HEK293 (cell line): ENCODE measurements at regions not wholly inside any gene's neighbourhood (a gene's known extent, or its start where the extent isn't known, plus 50 kb on each side); places are given as distances from the start of the nearest gene placed in this dataset.

Source experiments
- CTCF ChIP-seq: fragments of 450-650 bp; formaldehyde crosslinking; IDR thresholded peaks from 2 replicates; pipeline ENCODE4 v1.5.1; 2016; ENCODE audit warnings: missing biosample characterization, missing genetic modification characterization
- HIC1 ChIP-seq: fragments of 450-650 bp; formaldehyde crosslinking; IDR thresholded peaks from 2 replicates; pipeline ENCODE4 v1.5.1; 2016; ENCODE audit warnings: missing biosample characterization, missing genetic modification characterization
- MYNN ChIP-seq: fragments of 450-650 bp; formaldehyde crosslinking; IDR thresholded peaks from 2 replicates; pipeline ENCODE4 v1.5.1; 2016; ENCODE audit warnings: missing biosample characterization, missing genetic modification characterization, borderline replicate concordance
- YY1 ChIP-seq: fragments of 450-650 bp; formaldehyde crosslinking; IDR thresholded peaks from 2 replicates; pipeline ENCODE4 v1.5.1; 2018; ENCODE audit warnings: missing biosample characterization, missing genetic modification characterization
- ZBTB11 ChIP-seq: fragments of 450-650 bp; formaldehyde crosslinking; conservative IDR thresholded peaks from 2 replicates; pipeline ENCODE4 v1.5.1; 2016; ENCODE audit warnings: low read depth, missing biosample characterization, missing genetic modification characterization
- ZBTB8A ChIP-seq: fragments of 450-650 bp; formaldehyde crosslinking; IDR thresholded peaks from 2 replicates; pipeline ENCODE4 v1.5.1; 2016; ENCODE audit warnings: missing biosample characterization, missing genetic modification characterization
- ZNF112 ChIP-seq: fragments of 450-650 bp; formaldehyde crosslinking; IDR thresholded peaks from 2 replicates; pipeline ENCODE4 v1.5.0; 2017; ENCODE audit warnings: missing biosample characterization, missing genetic modification characterization
- ZNF157 ChIP-seq: fragments of 450-650 bp; formaldehyde crosslinking; IDR thresholded peaks from 2 replicates; pipeline ENCODE4 v1.5.1; 2016; ENCODE audit warnings: missing biosample characterization, missing genetic modification characterization
- ZNF391 ChIP-seq: fragments of 450-650 bp; formaldehyde crosslinking; IDR thresholded peaks from 2 replicates; pipeline ENCODE4 v1.5.1; 2016; ENCODE audit warnings: low read depth, missing biosample characterization, missing genetic modification characterization, borderline replicate concordance
- ZNF521 ChIP-seq: fragments of 450-650 bp; formaldehyde crosslinking; IDR thresholded peaks from 2 replicates; pipeline ENCODE4 v1.5.1; 2017; ENCODE audit warnings: missing biosample characterization, mild to moderate bottlenecking, missing genetic modification characterization
- ZNF639 ChIP-seq: fragments of 450-650 bp; formaldehyde crosslinking; IDR thresholded peaks from 2 replicates; pipeline ENCODE4 v1.5.1; 2016; ENCODE audit warnings: missing biosample characterization, missing genetic modification characterization
- ZNF654 ChIP-seq: fragments of 450-650 bp; formaldehyde crosslinking; IDR thresholded peaks from 2 replicates; pipeline ENCODE4 v1.5.1; 2016; ENCODE audit warnings: low read depth, missing biosample characterization, missing genetic modification characterization
- ZNF747 ChIP-seq: fragments of 450-650 bp; formaldehyde crosslinking; IDR thresholded peaks from 2 replicates; pipeline ENCODE4 v1.5.1; 2016; ENCODE audit warnings: missing biosample characterization, missing genetic modification characterization
- ZSCAN30 ChIP-seq: fragments of 450-650 bp; IDR thresholded peaks from 2 replicates; pipeline ENCODE4 v1.5.1; 2018; ENCODE audit warnings: missing biosample characterization, mild to moderate bottlenecking, missing genetic modification characterization, moderate library complexity

DNA sequence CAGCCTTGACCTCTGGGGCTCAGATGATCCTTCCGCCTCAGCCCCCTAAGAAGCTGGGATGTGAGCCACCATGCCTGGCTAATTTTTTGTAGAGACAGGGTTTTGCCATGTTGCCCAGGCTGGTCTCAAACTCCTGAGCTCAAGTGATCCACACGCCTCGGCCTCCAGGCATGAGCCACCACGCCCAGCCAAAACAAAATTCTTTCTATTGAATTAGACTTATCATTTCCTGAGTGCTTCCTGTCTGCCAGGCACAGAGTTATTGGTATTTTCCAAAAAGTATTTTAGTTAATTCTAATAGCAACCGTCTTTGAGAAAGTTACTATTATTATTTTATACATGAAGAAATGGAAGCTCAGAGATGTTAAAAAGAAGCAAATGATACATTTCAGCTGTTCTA is 61.4 kb upstream of the LMO2 start:
- TF ChIP-seq CTCF (tag by site-specific recombination) (no peak), ZSCAN30 (tag by site-specific recombination) (no peak), YY1 (tag by site-specific recombination) (no peak), ZBTB11 (no peak), ZNF112 (tag by site-specific recombination) (no peak), ZNF391 (tag by site-specific recombination) (no peak), HIC1 (tag by site-specific recombination) (no peak), ZBTB8A (tag by site-specific recombination) (no peak), ZNF747 (tag by site-specific recombination) (no peak), MYNN (no peak), ZNF654 (tag by site-specific recombination) (no peak), ZNF639 (tag by site-specific recombination) (no peak), ZNF521 (no peak), ZNF157 (tag by site-specific recombination) (no peak)
